HEK293 (cell line): ENCODE measurements at regions not wholly inside any gene's neighbourhood (a gene's known extent, or its start where the extent isn't known, plus 50 kb on each side); places are given as distances from the start of the nearest gene placed in this dataset.

ENCODE experiments used
- CTCF ChIA-PET: fragments of 350-600 bp; formaldehyde crosslinking; extraction: SDS; loops from one replicate; lab custom pipeline; 2021; ENCODE audit warnings: antibody characterized with exemption; lab: Yijun Ruan, JAX
- POLR2A ChIA-PET: fragments of 300-600 bp; formaldehyde crosslinking; extraction: SDS; loops from one replicate; lab custom pipeline; 2020; ENCODE audit warnings: antibody characterized with exemption, inconsistent platforms; lab: Yijun Ruan, JAX
- H3K27ac ChIP-seq: fragments of 200-500 bp; sonication (Bioruptor generic); 2 replicates; pipeline ENCODE4 v1.5.1; 2014; ENCODE audit warnings: low read depth, low read length, control low read depth, inconsistent platforms; ENCODE audit errors: extremely low read depth
- H3K36me3 ChIP-seq, 2 experiments: fragments of 200-500 bp in 1 of 2; sonication (Bioruptor generic) in 1 of 2; 1 replicate in 1 of 2; 2 replicates in 1 of 2; pipeline ENCODE4 v1.5.1; 2014 to 2017; ENCODE audit warnings: inconsistent platforms in 2 of 2, low read length in 2 of 2; ENCODE audit not compliant: control insufficient read depth in 2 of 2, insufficient read depth in 1 of 2
- H3K4me1 ChIP-seq: fragments of 200-500 bp; sonication (Bioruptor generic); 2 replicates; pipeline ENCODE4 v1.5.1; 2014; ENCODE audit warnings: mild to moderate bottlenecking, low read length, inconsistent platforms; ENCODE audit not compliant: control insufficient read depth, insufficient read depth
- H3K4me3 ChIP-seq: 2 replicates; pipeline ENCODE4 v1.5.1; 2011; ENCODE audit warnings: low read depth, mild to moderate bottlenecking, control low read depth, low read length, moderate library complexity
- H3K9me3 ChIP-seq: fragments of 200-500 bp; sonication (Bioruptor generic); 2 replicates; pipeline ENCODE4 v1.5.1; 2014; ENCODE audit warnings: low read depth, low read length, inconsistent platforms; ENCODE audit not compliant: control insufficient read depth, insufficient read depth
- GLIS2 ChIP-seq: fragments of 450-650 bp; formaldehyde crosslinking; IDR thresholded peaks from 2 replicates; pipeline ENCODE4 v1.5.1; 2016; ENCODE audit warnings: missing biosample characterization, missing genetic modification characterization
- IKZF3 ChIP-seq: fragments of 450-650 bp; IDR thresholded peaks from 2 replicates; pipeline ENCODE4 v1.5.0; 2018; ENCODE audit warnings: missing biosample characterization, mild to moderate bottlenecking, missing genetic modification characterization, moderate library complexity
- ZNF121 ChIP-seq: fragments of 450-650 bp; formaldehyde crosslinking; IDR thresholded peaks from 2 replicates; pipeline ENCODE4 v1.5.1; 2016; ENCODE audit warnings: missing biosample characterization, missing genetic modification characterization
- ZNF132 ChIP-seq: fragments of 450-650 bp; formaldehyde crosslinking; IDR thresholded peaks from 2 replicates; pipeline ENCODE4 v1.5.1; 2017; ENCODE audit warnings: missing biosample characterization, missing genetic modification characterization, borderline replicate concordance
- ZNF175 ChIP-seq: fragments of 450-650 bp; formaldehyde crosslinking; IDR thresholded peaks from 2 replicates; pipeline ENCODE4 v1.5.1; 2016; ENCODE audit warnings: missing biosample characterization, missing genetic modification characterization
- ZNF239 ChIP-seq: fragments of 450-650 bp; formaldehyde crosslinking; IDR thresholded peaks from 2 replicates; pipeline ENCODE4 v1.5.1; 2016; ENCODE audit warnings: missing biosample characterization, missing genetic modification characterization
- ZNF266 ChIP-seq: fragments of 450-650 bp; formaldehyde crosslinking; IDR thresholded peaks from 2 replicates; pipeline ENCODE4 v1.5.1; 2016; ENCODE audit warnings: missing biosample characterization, missing genetic modification characterization, low read depth
- ZNF433 ChIP-seq: fragments of 450-650 bp; formaldehyde crosslinking; IDR thresholded peaks from 2 replicates; pipeline ENCODE4 v1.5.1; 2016; ENCODE audit warnings: missing biosample characterization, missing genetic modification characterization, low read depth
- ZNF560 ChIP-seq: fragments of 450-650 bp; formaldehyde crosslinking; IDR thresholded peaks from 2 replicates; pipeline ENCODE4 v1.5.1; 2017; ENCODE audit warnings: missing biosample characterization, missing genetic modification characterization, borderline replicate concordance
- ZNF626 ChIP-seq: fragments of 450-650 bp; sonication (Bioruptor Pico); formaldehyde crosslinking; IDR thresholded peaks from 2 replicates; pipeline ENCODE4 v1.5.1; 2018; ENCODE audit warnings: missing biosample characterization, missing genetic modification characterization, inconsistent platforms
- ZNF677 ChIP-seq: fragments of 450-650 bp; IDR thresholded peaks from 2 replicates; pipeline ENCODE4 v1.5.0; 2018; ENCODE audit warnings: missing biosample characterization, mild to moderate bottlenecking, missing genetic modification characterization, moderate library complexity
- ZNF837 ChIP-seq: fragments of 450-650 bp; formaldehyde crosslinking; IDR thresholded peaks from 2 replicates; pipeline ENCODE4 v1.5.1; 2016; ENCODE audit warnings: missing biosample characterization, missing genetic modification characterization
- ZNF843 ChIP-seq: fragments of 450-650 bp; formaldehyde crosslinking; IDR thresholded peaks from 2 replicates; pipeline ENCODE4 v1.5.1; 2016; ENCODE audit warnings: missing biosample characterization, missing genetic modification characterization
- ZSCAN16 ChIP-seq: fragments of 450-650 bp; formaldehyde crosslinking; IDR thresholded peaks from 2 replicates; pipeline ENCODE4 v1.5.1; 2016; ENCODE audit warnings: missing biosample characterization, missing genetic modification characterization
- TF ChIP-seq, protein P1 (sequence below): fragments of 450-650 bp; formaldehyde crosslinking; IDR thresholded peaks from 2 replicates; pipeline ENCODE4 v1.5.1; 2016; ENCODE audit warnings: missing biosample characterization, missing genetic modification characterization
- TF ChIP-seq, protein P2 (sequence below): fragments of 450-650 bp; formaldehyde crosslinking; conservative IDR thresholded peaks from 2 replicates; pipeline ENCODE4 v1.5.1; 2016; ENCODE audit warnings: low read depth, missing biosample characterization, missing genetic modification characterization
- TF ChIP-seq, protein P3 (sequence below): fragments of 450-650 bp; formaldehyde crosslinking; IDR thresholded peaks from 2 replicates; pipeline ENCODE4 v1.5.1; 2017; ENCODE audit warnings: missing biosample characterization, missing genetic modification characterization
- TF ChIP-seq, protein P4 (sequence below): sonication (generic); formaldehyde crosslinking; IDR thresholded peaks from 2 replicates; pipeline ENCODE4 v1.8.1; 2022; ENCODE audit warnings: mild to moderate bottlenecking, moderate library complexity, missing genetic modification reagents

DNA sequence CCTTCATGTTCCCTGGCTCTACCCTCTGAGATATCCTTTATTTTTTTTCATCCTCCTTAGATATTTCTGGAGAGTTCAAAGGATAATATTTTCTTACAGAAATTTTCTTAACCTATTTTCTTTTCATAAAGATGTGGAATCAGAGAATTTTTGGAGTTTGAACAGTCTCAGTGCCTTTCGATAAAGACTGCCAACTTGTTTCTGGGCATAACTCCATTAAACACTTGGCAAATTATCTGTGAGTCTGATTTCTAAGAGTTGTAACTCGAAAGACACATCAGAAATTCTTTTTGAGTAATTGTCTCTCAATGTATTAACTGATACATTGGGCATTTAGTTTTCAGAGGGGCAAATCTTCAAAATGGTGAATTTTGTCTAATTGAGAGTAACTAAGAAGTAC, 1255.6 kb downstream of the NCAM2 start (continued):
- TF ChIP-seq, protein P1, sequence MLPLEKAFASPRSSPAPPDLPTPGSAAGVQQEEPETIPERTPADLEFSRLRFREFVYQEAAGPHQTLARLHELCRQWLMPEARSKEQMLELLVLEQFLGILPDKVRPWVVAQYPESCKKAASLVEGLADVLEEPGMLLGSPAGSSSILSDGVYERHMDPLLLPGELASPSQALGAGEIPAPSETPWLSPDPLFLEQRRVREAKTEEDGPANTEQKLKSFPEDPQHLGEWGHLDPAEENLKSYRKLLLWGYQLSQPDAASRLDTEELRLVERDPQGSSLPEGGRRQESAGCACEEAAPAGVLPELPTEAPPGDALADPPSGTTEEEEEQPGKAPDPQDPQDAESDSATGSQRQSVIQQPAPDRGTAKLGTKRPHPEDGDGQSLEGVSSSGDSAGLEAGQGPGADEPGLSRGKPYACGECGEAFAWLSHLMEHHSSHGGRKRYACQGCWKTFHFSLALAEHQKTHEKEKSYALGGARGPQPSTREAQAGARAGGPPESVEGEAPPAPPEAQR (tag by site-specific recombination), result no peak

DNA sequence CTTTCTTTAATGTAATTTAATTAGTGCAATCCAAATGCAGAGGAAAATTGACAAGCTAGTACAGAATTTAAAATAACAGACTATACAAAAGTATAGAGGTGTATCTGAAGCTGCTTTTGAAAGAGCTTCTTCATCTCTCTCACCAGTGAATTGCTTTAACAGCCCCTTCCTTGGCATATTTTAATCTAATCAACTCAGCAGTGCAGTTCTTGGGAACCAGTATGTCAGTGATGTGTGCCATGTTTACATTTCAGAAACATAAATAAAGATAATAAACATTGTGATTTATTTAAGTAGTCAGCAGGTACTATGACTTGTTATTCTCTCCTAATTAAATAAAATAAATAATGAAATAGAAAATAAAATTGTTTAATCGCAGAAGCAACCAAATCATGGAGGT, 1260.6 kb downstream of the NCAM2 start:
- H3K4me3 ChIP-seq, result no peak overlapping the region
- no peak overlapping the region for H3K27ac ChIP-seq
- TF ChIP-seq GLIS2 (tag by site-specific recombination) (no peak), IKZF3 (tag by site-specific recombination) (no peak), ZNF433 (tag by site-specific recombination) (no peak), ZSCAN16 (tag by site-specific recombination) (no peak), ZNF175 (tag by site-specific recombination) (no peak), ZNF626 (tag by site-specific recombination) (no peak), ZNF121 (no peak), ZNF132 (tag by site-specific recombination) (no peak), ZNF837 (no peak), ZNF677 (tag by site-specific recombination) (no peak), ZNF560 (no peak), ZNF266 (no peak), ZNF239 (tag by site-specific recombination) (no peak), ZNF843 (tag by site-specific recombination) (no peak)
- TF ChIP-seq, protein P2, sequence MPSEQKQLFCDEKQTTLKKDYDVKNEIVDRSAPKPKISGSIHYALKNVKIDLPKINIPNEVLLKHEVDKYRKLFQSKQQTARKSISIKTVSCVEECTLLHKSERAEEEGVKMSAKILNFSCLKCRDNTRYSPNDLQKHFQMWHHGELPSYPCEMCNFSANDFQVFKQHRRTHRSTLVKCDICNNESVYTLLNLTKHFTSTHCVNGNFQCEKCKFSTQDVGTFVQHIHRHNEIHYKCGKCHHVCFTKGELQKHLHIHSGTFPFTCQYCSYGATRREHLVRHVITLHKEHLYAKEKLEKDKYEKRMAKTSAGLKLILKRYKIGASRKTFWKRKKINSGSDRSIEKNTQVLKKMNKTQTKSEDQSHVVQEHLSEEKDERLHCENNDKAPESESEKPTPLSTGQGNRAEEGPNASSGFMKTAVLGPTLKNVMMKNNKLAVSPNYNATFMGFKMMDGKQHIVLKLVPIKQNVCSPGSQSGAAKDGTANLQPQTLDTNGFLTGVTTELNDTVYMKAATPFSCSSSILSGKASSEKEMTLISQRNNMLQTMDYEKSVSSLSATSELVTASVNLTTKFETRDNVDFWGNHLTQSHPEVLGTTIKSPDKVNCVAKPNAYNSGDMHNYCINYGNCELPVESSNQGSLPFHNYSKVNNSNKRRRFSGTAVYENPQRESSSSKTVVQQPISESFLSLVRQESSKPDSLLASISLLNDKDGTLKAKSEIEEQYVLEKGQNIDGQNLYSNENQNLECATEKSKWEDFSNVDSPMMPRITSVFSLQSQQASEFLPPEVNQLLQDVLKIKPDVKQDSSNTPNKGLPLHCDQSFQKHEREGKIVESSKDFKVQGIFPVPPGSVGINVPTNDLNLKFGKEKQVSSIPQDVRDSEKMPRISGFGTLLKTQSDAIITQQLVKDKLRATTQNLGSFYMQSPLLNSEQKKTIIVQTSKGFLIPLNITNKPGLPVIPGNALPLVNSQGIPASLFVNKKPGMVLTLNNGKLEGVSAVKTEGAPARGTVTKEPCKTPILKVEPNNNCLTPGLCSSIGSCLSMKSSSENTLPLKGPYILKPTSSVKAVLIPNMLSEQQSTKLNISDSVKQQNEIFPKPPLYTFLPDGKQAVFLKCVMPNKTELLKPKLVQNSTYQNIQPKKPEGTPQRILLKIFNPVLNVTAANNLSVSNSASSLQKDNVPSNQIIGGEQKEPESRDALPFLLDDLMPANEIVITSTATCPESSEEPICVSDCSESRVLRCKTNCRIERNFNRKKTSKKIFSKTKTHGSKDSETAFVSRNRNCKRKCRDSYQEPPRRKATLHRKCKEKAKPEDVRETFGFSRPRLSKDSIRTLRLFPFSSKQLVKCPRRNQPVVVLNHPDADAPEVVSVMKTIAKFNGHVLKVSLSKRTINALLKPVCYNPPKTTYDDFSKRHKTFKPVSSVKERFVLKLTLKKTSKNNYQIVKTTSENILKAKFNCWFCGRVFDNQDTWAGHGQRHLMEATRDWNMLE (tag by site-specific recombination), result no peak
- TF ChIP-seq, protein P3, sequence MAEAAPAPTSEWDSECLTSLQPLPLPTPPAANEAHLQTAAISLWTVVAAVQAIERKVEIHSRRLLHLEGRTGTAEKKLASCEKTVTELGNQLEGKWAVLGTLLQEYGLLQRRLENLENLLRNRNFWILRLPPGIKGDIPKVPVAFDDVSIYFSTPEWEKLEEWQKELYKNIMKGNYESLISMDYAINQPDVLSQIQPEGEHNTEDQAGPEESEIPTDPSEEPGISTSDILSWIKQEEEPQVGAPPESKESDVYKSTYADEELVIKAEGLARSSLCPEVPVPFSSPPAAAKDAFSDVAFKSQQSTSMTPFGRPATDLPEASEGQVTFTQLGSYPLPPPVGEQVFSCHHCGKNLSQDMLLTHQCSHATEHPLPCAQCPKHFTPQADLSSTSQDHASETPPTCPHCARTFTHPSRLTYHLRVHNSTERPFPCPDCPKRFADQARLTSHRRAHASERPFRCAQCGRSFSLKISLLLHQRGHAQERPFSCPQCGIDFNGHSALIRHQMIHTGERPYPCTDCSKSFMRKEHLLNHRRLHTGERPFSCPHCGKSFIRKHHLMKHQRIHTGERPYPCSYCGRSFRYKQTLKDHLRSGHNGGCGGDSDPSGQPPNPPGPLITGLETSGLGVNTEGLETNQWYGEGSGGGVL (tag by site-specific recombination), result no peak
- TF ChIP-seq, protein P4, sequence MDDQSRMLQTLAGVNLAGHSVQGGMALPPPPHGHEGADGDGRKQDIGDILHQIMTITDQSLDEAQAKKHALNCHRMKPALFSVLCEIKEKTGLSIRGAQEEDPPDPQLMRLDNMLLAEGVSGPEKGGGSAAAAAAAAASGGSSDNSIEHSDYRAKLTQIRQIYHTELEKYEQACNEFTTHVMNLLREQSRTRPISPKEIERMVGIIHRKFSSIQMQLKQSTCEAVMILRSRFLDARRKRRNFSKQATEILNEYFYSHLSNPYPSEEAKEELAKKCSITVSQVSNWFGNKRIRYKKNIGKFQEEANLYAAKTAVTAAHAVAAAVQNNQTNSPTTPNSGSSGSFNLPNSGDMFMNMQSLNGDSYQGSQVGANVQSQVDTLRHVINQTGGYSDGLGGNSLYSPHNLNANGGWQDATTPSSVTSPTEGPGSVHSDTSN, result no peak
- ChIA-PET CTCF (interaction anchor here (0.6 kb wide), 1 partner anchor 11 kb away, joined by 4 read pairs; no protein-coding TSS in a partner anchor), POLR2A (no interaction called here)
- H3K9me3 ChIP-seq, result no peaks in the 10 kb centered on the region; the same call in 1 of the 2 replicates
- no peaks in the 10 kb centered on the region for H3K4me1 ChIP-seq
- no peaks in the 10 kb centered on the region for H3K36me3 ChIP-seq
